ENCODE measurements at regions not wholly inside any gene's neighbourhood (a gene's known extent, or its start where the extent isn't known, plus 50 kb on each side); places are given as distances from the start of the nearest gene placed in this dataset.
"Not testable (repeated sequence)": the region's sequence is repeated elsewhere in the genome, so short reads cannot be mapped to it uniquely, and the experiment has no call there.

- peak overlapping the region; percentile 36; the same call in 1 of the 2 replicates for H3K27ac ChIP-seq
- ChIA-PET CTCF (interaction anchor here (0.5 to 0.9 kb wide), 3 partner anchors 8 to 315 kb away, joined by 4 read pairs; no protein-coding TSS in a partner anchor), POLR2A (ENCODE audit: low non-redundant PET) (no interaction called here)
- no peak for TF ChIP-seq CTCF (conservative IDR thresholded peaks at IDR 0.05; ENCODE audit: low read depth)
- DNase-seq (ENCODE audit: low spot score): no peak
These were observed 128.6 kb upstream of the FGF3 start for GRCh38 chr11:69947793-69948255.

- H3K27ac ChIP-seq: peak overlapping the region; percentile 36
- ChIA-PET CTCF (interaction anchor here (0.5 to 0.6 kb wide), 2 partner anchors 93 to 116 kb away, joined by 4 read pairs; no protein-coding TSS in a partner anchor), POLR2A (ENCODE audit: low non-redundant PET) (no interaction called here)
- no peak for TF ChIP-seq CTCF (conservative IDR thresholded peaks at IDR 0.05; ENCODE audit: low read depth)
- DNase-seq (ENCODE audit: low spot score): peak; percentile 57
These were observed 129.3 kb upstream of the FGF3 start for GRCh38 chr11:69948256-69949141.

- peak overlapping the region; percentile 36 for H3K27ac ChIP-seq
- CTCF ChIA-PET: interaction anchor here (0.5 kb wide), 2 partner anchors 116 to 525 kb away, joined by 3 to 4 read pairs; no protein-coding TSS in a partner anchor
- peak; percentile 86 for DNase-seq (ENCODE audit: low spot score)
- POLR2A ChIA-PET (ENCODE audit: low non-redundant PET): no interaction called here
- no peak for TF ChIP-seq CTCF (conservative IDR thresholded peaks at IDR 0.05; ENCODE audit: low read depth)
These were observed 128.8 kb upstream of the ANO1 start for GRCh38 chr11:69949327-69949726.

GRCh38 chr11:69950120-69950519 lies 128.0 kb upstream of the ANO1 start:
- ChIA-PET CTCF (interaction anchor here (0.5 to 0.6 kb wide), 2 partner anchors 351 to 525 kb away, joined by 3 read pairs; no protein-coding TSS in a partner anchor), POLR2A (ENCODE audit: low non-redundant PET) (no interaction called here)
- DNase-seq (ENCODE audit: low spot score): peak; percentile 42
- H3K27ac ChIP-seq: no peak overlapping the region
- TF ChIP-seq CTCF (conservative IDR thresholded peaks at IDR 0.05; ENCODE audit: low read depth): 0 out of 2 replicates have a peak, but pooled peaks have one; percentile 15

- no peak for DNase-seq (ENCODE audit: low spot score)
- no peak overlapping the region for H3K27ac ChIP-seq
- POLR2A ChIA-PET (ENCODE audit: low non-redundant PET): no interaction called here
- CTCF ChIA-PET: interaction anchor here (0.6 kb wide), 1 partner anchor 351 kb away, joined by 3 read pairs; no protein-coding TSS in a partner anchor
- no peak for TF ChIP-seq CTCF (conservative IDR thresholded peaks at IDR 0.05; ENCODE audit: low read depth)
These were observed 127.5 kb upstream of the ANO1 start for GRCh38 chr11:69950621-69951020.

- CTCF ChIA-PET: interaction anchor here (0.6 kb wide), 1 partner anchor 245 kb away, joined by 3 read pairs; no protein-coding TSS in a partner anchor
- no peak overlapping the region for H3K27ac ChIP-seq
- POLR2A ChIA-PET (ENCODE audit: low non-redundant PET): no interaction called here
- DNase-seq (ENCODE audit: low spot score): no peak
- TF ChIP-seq CTCF (conservative IDR thresholded peaks at IDR 0.05; ENCODE audit: low read depth): no peak
These were observed 126.3 kb upstream of the ANO1 start for GRCh38 chr11:69951821-69952220.

- DNase-seq (ENCODE audit: low spot score); POLR2A ChIA-PET (ENCODE audit: low non-redundant PET); H3K27ac ChIP-seq: not testable (repeated sequence)
- CTCF ChIA-PET: interaction anchor here (0.6 to 0.7 kb wide), 2 partner anchors 8 to 244 kb away, joined by 3 read pairs; no protein-coding TSS in a partner anchor
These were observed 125.7 kb upstream of the ANO1 start for GRCh38 chr11:69952229-69952975.
